HG02981 (cell line): ENCODE measurements at regions not wholly inside any gene's neighbourhood (a gene's known extent, or its start where the extent isn't known, plus 50 kb on each side); places are given as distances from the start of the nearest gene placed in this dataset.

Source experiments
- ATAC-seq: cut with Tn5 transposase; IDR thresholded peaks from one replicate; pipeline ENCODE4 v1.9.1; 2021; ENCODE audit warnings: mild to moderate bottlenecking, moderate library complexity; ENCODE audit not compliant: unreplicated experiment

DNA sequence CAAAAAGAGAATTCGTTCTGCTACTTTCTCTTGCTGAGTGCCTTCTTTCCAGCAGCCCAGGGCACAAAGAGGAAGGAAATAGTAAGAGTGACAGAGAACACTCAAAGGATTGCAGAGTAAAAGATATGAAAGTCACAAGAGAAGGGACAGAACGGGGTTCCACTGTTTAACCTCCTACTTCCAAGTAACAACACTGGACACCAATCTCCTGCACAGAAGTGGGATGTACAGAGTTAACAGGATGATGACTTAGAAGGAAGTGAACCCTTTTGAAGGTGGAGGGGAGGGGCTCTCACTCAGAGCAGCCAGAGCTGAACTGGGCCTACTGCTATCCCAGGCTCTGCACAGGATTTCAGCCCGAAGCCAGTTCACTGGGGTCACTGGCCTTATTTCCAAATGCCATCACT lies 130.1 kb upstream of the PRICKLE2 start:
- ATAC-seq: no peak

DNA sequence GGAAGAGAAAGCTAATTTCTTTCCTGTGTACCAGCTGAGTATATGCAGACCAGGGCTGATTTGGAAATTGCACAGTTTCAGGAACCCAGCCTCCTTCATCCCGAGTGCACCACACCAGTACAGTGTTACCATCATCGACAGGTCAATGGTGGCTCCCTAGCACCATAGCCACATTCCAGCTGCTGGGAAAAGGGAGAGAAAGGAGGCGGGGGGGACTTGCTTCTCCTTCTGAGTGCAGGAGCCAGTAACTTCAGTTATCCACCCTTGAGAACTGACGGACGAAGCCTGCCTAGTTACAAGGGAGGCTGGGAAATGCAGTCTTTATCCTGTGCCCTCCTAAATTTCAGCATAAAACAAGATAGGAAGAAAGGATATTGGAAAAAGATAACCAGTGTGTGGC lies 129.7 kb upstream of the PRICKLE2 start:
- no peak for ATAC-seq

GRCh38 chr3:64354221-64354620 lies 129.0 kb upstream of the PRICKLE2 start:
- ATAC-seq: no peak

DNA sequence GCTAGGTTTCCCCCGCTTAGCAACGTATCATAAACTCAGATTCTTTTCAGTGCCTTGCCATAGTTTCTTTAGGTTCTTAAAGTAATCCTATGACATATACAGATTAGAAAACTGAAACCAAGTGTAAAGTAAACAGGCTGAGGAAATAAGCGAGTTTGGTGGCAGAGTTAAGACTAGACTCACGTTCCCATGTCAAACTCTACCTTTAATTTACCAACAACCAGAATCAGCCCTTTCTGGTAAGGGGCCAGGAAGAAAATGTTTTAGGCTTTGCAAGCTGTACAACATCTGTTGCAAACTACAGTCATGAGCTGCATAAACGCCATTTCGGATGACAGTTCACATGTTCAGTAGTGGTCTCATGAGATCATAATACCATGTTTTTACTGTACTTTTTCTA lies 128.0 kb upstream of the PRICKLE2 start:
- no peak for ATAC-seq

- no peak for ATAC-seq
Measured at GRCh38 chr3:64352639-64352992, 127.3 kb upstream of the PRICKLE2 start.

GRCh38 chr3:64351713-64352638 lies 126.7 kb upstream of the PRICKLE2 start:
- ATAC-seq: no peak

- ATAC-seq: no peak
Measured at GRCh38 chr3:64349551-64349950, 124.3 kb upstream of the PRICKLE2 start.

- no peak for ATAC-seq
Measured at GRCh38 chr3:64345371-64345770, 120.1 kb upstream of the PRICKLE2 start.

GRCh38 chr3:64344721-64345207 lies 119.5 kb upstream of the PRICKLE2 start:
- no peak for ATAC-seq

GRCh38 chr3:64343689-64344430 lies 118.6 kb upstream of the PRICKLE2 start:
- no peak for ATAC-seq

DNA sequence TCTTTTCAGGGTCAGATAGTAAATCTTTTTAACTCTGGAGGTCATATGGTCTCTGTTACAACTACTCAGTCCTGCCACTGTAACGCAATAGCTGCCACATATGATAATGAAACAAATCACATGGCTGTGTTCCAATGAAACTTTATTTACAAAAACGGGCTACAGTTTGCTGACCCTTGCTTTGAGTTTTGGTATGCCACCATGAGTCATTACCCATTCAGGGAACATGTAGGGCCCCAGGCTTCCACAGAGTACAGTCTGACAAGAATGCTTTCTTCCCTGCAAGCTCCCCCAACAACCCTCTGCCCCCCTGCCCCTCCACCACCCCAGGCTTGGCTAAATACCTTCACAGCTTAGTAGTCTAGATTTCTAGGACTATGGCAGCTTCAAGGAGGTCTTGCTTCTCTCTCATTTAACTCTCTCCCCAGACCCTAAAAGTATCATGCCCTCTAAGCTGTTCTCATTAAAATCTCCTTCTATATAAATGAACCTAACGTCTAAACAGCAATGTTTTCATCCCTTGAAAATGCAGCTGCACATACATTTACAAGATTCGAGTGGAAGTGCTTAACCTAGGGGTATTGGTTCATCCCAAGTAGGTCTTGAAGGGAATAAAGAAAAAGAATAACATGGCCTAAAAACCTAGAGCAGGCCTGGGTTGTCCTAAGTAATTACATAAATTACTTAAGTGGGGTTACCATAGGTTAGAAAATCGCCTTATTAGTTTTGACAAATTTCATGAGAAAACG lies 117.8 kb upstream of the PRICKLE2 start:
- no peak for ATAC-seq

DNA sequence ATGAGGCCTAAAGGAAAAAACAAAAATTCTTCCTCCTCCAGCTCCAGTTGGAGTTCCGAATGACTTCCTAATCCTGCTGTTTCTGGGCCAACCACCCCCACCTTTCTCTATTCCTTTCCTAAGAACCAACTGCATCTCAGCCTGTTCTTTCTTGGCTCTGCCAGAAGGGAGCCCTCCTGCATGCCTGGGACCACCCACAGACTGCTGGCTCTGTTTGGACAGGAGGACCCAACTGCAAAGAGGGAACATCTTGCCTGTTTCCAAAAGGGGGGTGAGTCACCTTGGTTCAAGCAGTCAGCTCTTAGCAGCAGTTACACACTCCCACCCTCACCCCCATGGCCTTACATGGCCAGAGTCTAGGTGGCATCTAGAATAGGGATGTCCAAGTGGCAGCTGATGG lies 116.0 kb upstream of the PRICKLE2 start:
- ATAC-seq: no peak

DNA sequence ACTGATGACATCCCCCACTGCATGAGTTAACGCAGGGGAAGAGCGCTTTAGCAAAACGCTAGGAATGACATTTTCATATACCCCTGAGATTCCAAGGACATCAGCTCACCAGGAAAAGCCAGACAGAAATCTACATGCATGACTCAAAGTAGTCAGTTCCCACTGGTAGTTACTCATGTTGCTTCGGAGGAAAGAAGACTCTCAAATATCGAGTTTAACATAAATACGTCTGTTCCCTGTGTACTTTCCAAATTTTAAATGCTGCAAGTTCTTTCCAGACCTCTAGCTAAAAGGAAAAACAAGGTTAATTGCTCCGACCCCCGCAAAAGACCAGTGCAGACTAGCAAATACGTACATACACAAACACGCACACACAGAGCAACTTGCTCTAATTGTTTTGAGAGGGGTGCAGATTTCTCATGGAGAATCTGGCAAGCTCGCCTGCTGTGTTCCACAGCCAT lies 115.4 kb upstream of the PRICKLE2 start:
- ATAC-seq: no peak

DNA sequence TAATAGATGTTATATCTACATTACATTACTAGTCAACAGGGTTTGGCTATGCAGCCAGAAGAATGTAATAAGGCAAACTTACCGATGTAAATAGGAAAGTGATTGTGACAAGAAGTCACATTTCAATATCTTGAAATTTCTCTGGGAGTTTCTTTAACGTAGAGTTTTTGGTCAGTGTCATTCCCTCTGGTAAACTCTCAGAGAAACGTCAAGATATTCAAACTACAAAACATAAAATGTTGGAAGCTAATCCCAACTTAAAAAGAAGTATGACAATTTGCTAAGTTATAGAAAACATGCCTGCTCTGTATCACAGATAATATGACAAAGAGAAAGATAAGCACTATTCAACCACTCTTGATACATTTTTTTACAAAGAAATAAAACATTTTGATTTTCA lies 111.2 kb upstream of the PRICKLE2 start:
- no peak for ATAC-seq

DNA sequence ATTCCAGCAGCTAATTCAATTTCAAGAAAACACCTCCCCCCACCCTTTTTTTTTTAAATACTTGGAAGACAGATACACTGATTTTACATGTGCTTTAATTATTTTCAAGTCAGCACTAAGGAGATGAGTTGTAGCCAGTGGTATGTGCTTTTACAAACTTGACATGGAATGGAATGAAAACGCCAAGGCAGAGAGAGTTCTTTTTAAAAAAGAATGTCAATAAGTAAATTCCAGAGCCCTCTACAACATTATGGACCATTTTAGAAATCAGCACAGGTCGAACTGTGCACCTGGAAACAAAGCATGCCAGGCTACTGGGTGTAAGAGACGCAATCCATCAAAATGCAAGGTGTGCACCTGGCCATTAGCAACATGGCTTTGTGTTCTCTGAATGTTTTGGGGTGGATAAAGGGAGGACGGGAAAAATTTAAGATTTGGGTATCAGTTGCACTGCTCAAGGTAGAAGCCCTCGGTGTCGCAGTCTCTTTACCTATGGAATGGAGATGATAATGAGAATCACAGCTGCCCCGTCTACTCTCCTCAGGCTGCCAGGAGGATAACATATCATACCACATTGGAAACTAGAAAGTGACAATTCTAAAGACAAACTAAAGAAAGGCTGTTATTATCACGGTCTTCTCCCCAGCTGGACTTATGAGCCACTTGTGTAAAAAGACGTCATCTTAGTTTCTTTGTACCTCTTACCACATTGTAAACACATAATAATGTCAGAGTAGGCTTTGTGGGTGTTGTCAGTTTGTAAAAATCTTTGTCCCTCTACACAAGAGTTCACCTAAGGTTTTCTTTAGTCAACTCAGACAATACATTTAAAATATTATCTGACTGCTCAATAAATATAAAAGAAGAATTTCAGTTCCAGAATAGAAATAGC lies 107.4 kb upstream of the PRICKLE2 start:
- no peak for ATAC-seq

GRCh38 chr3:64331605-64332004 lies 106.3 kb upstream of the PRICKLE2 start:
- ATAC-seq: no peak

DNA sequence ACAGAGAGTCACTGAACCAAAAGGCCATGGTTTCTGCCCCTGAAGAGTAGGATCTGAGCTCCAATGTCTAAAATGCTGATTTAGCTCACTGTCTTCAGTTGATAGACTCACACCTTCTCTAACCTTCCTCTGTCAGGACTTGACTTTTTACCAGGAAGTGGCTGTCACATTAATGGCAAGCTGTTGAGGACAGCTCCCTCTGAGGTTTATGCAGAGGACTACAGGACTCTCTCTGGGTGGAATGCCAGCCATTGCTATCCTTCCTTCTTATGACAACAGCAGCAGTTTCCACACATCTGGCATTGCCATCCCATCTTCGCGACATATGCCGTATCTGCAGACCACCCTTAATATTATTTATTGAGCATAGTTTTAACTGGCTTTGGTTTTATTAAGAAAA lies 103.8 kb upstream of the PRICKLE2 start:
- no peak for ATAC-seq

DNA sequence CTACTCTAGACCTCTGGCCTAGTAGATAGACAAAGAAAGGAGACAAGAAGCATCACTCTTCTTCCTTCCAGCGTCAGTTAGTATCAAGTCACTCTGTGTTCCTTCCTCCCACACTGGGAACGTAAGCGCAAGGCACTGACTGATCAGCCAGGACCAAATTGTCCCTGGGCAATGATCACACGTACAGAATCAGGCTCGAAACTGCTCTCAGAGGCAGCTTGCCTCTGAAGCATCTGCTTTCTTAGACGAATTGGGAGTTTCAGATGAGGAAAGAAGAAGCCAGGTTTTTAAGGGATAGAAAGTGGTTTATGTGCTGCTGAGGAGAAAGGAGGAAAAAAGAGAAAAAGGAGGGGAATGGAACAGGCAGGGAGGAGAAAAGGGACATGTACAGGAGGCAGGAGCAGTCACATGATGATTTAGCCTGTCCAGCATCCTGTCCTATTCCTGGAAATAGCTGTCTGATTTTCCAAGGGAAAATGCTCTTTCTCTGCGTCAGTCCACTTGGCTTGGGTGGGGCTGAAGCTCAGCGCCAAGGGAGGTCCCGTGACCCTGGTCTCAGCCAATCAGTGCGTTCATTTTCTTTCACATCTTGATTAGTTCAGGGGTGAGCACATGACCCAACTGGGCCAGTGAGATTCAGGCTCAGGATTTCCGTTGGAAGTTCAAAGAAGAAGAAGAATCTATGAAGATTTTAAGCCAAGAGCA lies 102.0 kb upstream of the PRICKLE2 start:
- no peak for ATAC-seq

DNA sequence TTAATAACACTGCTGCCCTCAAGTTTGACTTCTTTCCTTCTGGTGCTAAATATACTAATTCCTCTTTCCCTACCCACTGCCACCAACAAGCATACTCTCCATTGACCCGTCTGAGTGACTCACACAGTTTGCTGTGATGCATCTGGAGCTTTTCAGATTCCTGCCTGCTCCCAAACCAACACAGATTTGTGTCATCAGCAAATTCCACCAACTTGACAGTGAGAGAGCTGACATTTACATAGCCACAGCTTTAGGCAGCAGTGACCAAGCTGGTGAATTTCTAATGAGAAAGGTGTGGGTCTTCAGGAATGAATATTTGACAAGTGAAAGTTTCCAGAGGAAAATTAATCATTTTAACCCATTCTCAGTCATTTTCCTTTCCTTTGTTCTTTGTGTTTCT lies 96.5 kb upstream of the PRICKLE2 start:
- ATAC-seq: no peak

GRCh38 chr3:64319391-64319790 lies 94.1 kb upstream of the PRICKLE2 start:
- no peak for ATAC-seq
